ENCODE measurements at regions not wholly inside any gene's neighbourhood (a gene's known extent, or its start where the extent isn't known, plus 50 kb on each side); places are given as distances from the start of the nearest gene placed in this dataset.
A peak's percentile ranks its signal among the peaks of the same experiment; 100 is the strongest.

GRCh38 chr2:199707593-199708185 is 143.3 kb downstream of the FTCDNL1 start:
- DNase-seq, result no peak

- DNase-seq, result no peak
These were observed 145.5 kb downstream of the FTCDNL1 start for GRCh38 chr2:199705538-199705937.

GRCh38 chr2:199704358-199705238 is 146.4 kb downstream of the FTCDNL1 start:
- DNase-seq, result peak; percentile 35

- DNase-seq, result no peak
These were observed 147.8 kb downstream of the FTCDNL1 start for GRCh38 chr2:199703199-199703598.

- no peak for DNase-seq
These were observed 153.5 kb downstream of the FTCDNL1 start for GRCh38 chr2:199697469-199697868.

GRCh38 chr2:199696048-199696447 is 154.9 kb downstream of the FTCDNL1 start:
- no peak for DNase-seq

- no peak for DNase-seq
These were observed 157.1 kb downstream of the FTCDNL1 start for GRCh38 chr2:199693861-199694260.

- DNase-seq, result no peak
These were observed 158.5 kb downstream of the FTCDNL1 start for GRCh38 chr2:199692489-199692888.

- DNase-seq, result no peak
These were observed 160.8 kb downstream of the FTCDNL1 start for GRCh38 chr2:199690225-199690624.

- no peak for DNase-seq
These were observed 165.3 kb downstream of the FTCDNL1 start for GRCh38 chr2:199685669-199686068.

- DNase-seq, result no peak
These were observed 166.2 kb downstream of the FTCDNL1 start for GRCh38 chr2:199684832-199685231.

- DNase-seq, result no peak
These were observed 166.8 kb downstream of the FTCDNL1 start for GRCh38 chr2:199684168-199684567.

GRCh38 chr2:199682001-199682400 is 169.0 kb downstream of the FTCDNL1 start:
- DNase-seq, result no peak

GRCh38 chr2:199680482-199680881 is 170.5 kb downstream of the FTCDNL1 start:
- no peak for DNase-seq

GRCh38 chr2:199679883-199680282 is 171.1 kb downstream of the FTCDNL1 start:
- DNase-seq, result no peak

GRCh38 chr2:199677881-199678280 is 173.1 kb downstream of the FTCDNL1 start:
- DNase-seq, result no peak

GRCh38 chr2:199668645-199669044 is 182.3 kb downstream of the FTCDNL1 start:
- no peak for DNase-seq

- no peak for DNase-seq
These were observed 187.8 kb downstream of the FTCDNL1 start for GRCh38 chr2:199663157-199663556.

GRCh38 chr2:199662255-199662654 is 188.7 kb downstream of the FTCDNL1 start:
- DNase-seq, result no peak

GRCh38 chr2:199660167-199660566 is 190.8 kb downstream of the FTCDNL1 start:
- no peak for DNase-seq

GRCh38 chr2:199659207-199659606 is 191.8 kb downstream of the FTCDNL1 start:
- no peak for DNase-seq

GRCh38 chr2:199646439-199646838 is 188.7 kb upstream of the SATB2 start:
- no peak for DNase-seq

- no peak for DNase-seq
These were observed 173.4 kb upstream of the SATB2 start for GRCh38 chr2:199631129-199631528.

- DNase-seq, result no peak
These were observed 171.6 kb upstream of the SATB2 start for GRCh38 chr2:199629301-199629700.
